ENCODE measurements at regions not wholly inside any gene's neighbourhood (a gene's known extent, or its start where the extent isn't known, plus 50 kb on each side); places are given as distances from the start of the nearest gene placed in this dataset.
A peak's percentile ranks its signal among the peaks of the same experiment; 100 is the strongest.
"Not testable (repeated sequence)": the region's sequence is repeated elsewhere in the genome, so short reads cannot be mapped to it uniquely, and the experiment has no call there.

- DNase-seq, result peak; percentile 10
Measured at GRCh38 chr22:22745225-22746060, 101.0 kb downstream of the GGTLC2 start.

GRCh38 chr22:22746061-22746962 is 101.9 kb downstream of the GGTLC2 start:
- DNase-seq, result no peak

GRCh38 chr22:22746963-22747933 is 102.8 kb downstream of the GGTLC2 start:
- no peak for DNase-seq

- peak; percentile 26 for DNase-seq
Measured at GRCh38 chr22:22748297-22748743, 103.9 kb downstream of the GGTLC2 start.

GRCh38 chr22:22748756-22749155 is 104.3 kb downstream of the GGTLC2 start:
- DNase-seq, result no peak

GRCh38 chr22:22749167-22749758 is 104.8 kb downstream of the GGTLC2 start:
- no peak for DNase-seq

- no peak for DNase-seq
Measured at GRCh38 chr22:22750335-22751042, 106.1 kb downstream of the GGTLC2 start.

- DNase-seq, result no peak
Measured at GRCh38 chr22:22751043-22751603, 106.7 kb downstream of the GGTLC2 start.

GRCh38 chr22:22752199-22752555 is 107.8 kb downstream of the GGTLC2 start:
- DNase-seq, result no peak

GRCh38 chr22:22752556-22753477 is 108.4 kb downstream of the GGTLC2 start:
- DNase-seq, result no peak

- peak; percentile 4 for DNase-seq
Measured at GRCh38 chr22:22753526-22754267, 109.3 kb downstream of the GGTLC2 start.

GRCh38 chr22:22754268-22754657 is 109.8 kb downstream of the GGTLC2 start:
- no peak for DNase-seq

GRCh38 chr22:22754961-22755777 is 110.8 kb downstream of the GGTLC2 start:
- DNase-seq, result no peak

- no peak for DNase-seq
Measured at GRCh38 chr22:22755778-22756100, 111.3 kb downstream of the GGTLC2 start.

GRCh38 chr22:22756109-22756508 is 111.7 kb downstream of the GGTLC2 start:
- no peak for DNase-seq

- DNase-seq, result not testable (repeated sequence)
Measured at GRCh38 chr22:22756551-22757201, 112.3 kb downstream of the GGTLC2 start.

GRCh38 chr22:22758101-22758807 is 113.8 kb downstream of the GGTLC2 start:
- DNase-seq, result not testable (repeated sequence)

Measured in GDM1 (cell line).